ENCODE measurements at regions not wholly inside any gene's neighbourhood (a gene's known extent, or its start where the extent isn't known, plus 50 kb on each side); places are given as distances from the start of the nearest gene placed in this dataset.
"Not testable (repeated sequence)": the region's sequence is repeated elsewhere in the genome, so short reads cannot be mapped to it uniquely, and the experiment has no call there.

DNA sequence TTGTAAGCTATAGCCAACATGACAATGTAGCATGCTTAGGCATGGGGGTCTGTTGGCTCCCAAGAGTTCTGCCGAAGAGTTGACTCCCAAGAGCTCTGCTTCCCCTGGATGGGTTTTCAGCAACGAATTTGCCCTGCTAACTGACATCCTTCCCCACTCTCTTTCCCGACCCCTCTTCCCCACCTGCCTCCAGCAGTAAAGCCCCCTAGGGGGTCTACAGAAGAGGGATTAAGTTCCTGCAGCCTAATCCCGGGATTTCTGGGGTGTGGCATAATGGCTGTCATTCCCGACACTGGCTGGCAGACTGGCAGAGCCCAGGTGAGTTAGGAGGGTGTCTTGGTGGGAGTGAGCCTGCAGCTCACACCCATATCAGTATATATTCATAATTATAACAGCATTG is 121.0 kb upstream of the ZNF184 start:
- WGBS (ENCODE audit: extremely low coverage, insufficient coverage, low lambda C conversion rate), result no CpG with 5 or more reads among the region's 5 CpGs
- DNase-seq, result no peak

DNA sequence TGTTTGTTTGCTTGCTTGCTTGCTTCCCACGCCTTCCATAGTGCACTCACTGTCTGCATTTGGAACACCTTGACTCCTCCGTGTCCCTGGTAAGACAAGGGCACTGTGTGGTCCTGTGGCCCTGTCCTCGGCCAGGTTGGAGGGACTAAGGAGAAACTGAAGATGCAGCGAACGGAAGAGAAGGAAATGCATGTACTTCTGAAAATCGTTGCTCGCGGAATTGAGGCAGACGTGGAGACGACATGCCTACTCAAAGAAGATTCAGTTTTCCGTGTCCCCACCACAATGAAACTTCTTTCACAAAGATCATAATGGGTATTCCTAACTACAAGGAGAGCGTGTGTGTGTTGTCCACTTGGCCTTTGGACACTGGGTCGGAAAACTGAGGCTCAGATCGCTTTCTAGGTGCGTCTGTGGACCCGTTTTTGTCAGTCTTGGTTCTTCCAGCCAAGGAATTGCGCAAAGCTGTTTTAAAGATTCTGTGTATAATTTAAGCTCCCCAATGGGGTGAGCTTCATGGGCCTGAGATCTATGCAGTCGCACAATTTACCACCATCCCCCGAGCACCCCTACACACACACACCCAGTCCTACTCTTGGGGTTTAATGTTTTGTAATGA is 120.4 kb upstream of the ZNF184 start:
- DNase-seq, result no peak
- no peak overlapping the region for H4K5ac ChIP-seq (ENCODE audit: low read length)
- no CpG with 5 or more reads among the region's 19 CpGs for WGBS (ENCODE audit: extremely low coverage, insufficient coverage, low lambda C conversion rate)

More for the DNA sequence above, 121.0 kb upstream of the ZNF184 start:
- Histone ChIP-seq H3K36me3 (ENCODE audit: control insufficient read depth, insufficient read depth, low read length) (no peaks in the 10 kb centered on the region), H3K9ac (ENCODE audit: low read length) (no peak overlapping the region), H2AK5ac (ENCODE audit: low read length) (no peak overlapping the region), H3K27me3 (ENCODE audit: insufficient read depth, low read length, poor library complexity) (peaks cover 3% of the 10 kb centered on the region), H4K8ac (ENCODE audit: low read depth, low read length) (no peak overlapping the region), H4K5ac (ENCODE audit: low read length) (no peak overlapping the region), H3K56ac (ENCODE audit: low read length) (no peak overlapping the region), H3K79me1 (ENCODE audit: low read length) (no peaks in the 10 kb centered on the region), H2BK15ac (replicated peaks; ENCODE audit: low read depth) (no peak overlapping the region), H3K4me1 (ENCODE audit: control insufficient read depth, low read depth, low read length) (peaks cover 3% of the 10 kb centered on the region), H3K4me3 (ENCODE audit: low read length) (peak overlapping the region; percentile 13), H3K18ac (ENCODE audit: low read length) (no peak overlapping the region), H2BK120ac (ENCODE audit: low read depth, low read length) (no peak overlapping the region), H3K79me2 (ENCODE audit: control insufficient read depth, insufficient read depth, low read length) (no peaks in the 10 kb centered on the region), H3K4me2 (ENCODE audit: low read length) (peak overlapping the region; percentile 100), H3K23ac (ENCODE audit: low read length) (no peak overlapping the region), H2BK5ac (ENCODE audit: low read length) (no peak overlapping the region), H3K27ac (ENCODE audit: low read depth, low read length) (no peak overlapping the region), H3K4ac (ENCODE audit: low read depth, low read length) (no peak overlapping the region)

GRCh38 chr6:27592481-27593199 is 119.7 kb upstream of the ZNF184 start:
- Histone ChIP-seq H3K23ac (ENCODE audit: low read length) (no peak overlapping the region), H3K56ac (ENCODE audit: low read length) (peak overlapping the region; percentile 85), H2BK120ac (ENCODE audit: low read depth, low read length) (no peak overlapping the region), H3K9ac (ENCODE audit: low read length) (peak overlapping the region; percentile 75), H3K36me3 (ENCODE audit: control insufficient read depth, insufficient read depth, low read length) (no peaks in the 10 kb centered on the region), H3K4me2 (ENCODE audit: low read length) (peak overlapping the region; percentile 100), H3K27ac (ENCODE audit: low read depth, low read length) (no peak overlapping the region), H3K79me1 (ENCODE audit: low read length) (no peaks in the 10 kb centered on the region), H4K8ac (ENCODE audit: low read depth, low read length) (no peak overlapping the region), H3K4ac (ENCODE audit: low read depth, low read length) (no peak overlapping the region), H4K5ac (ENCODE audit: low read length) (no peak overlapping the region), H3K27me3 (ENCODE audit: insufficient read depth, low read length, poor library complexity) (peaks cover 3% of the 10 kb centered on the region), H2BK15ac (replicated peaks; ENCODE audit: low read depth) (no peak overlapping the region), H3K18ac (ENCODE audit: low read length) (no peak overlapping the region), H3K4me1 (ENCODE audit: control insufficient read depth, low read depth, low read length) (peaks cover 3% of the 10 kb centered on the region), H2AK5ac (ENCODE audit: low read length) (no peak overlapping the region), H3K79me2 (ENCODE audit: control insufficient read depth, insufficient read depth, low read length) (no peaks in the 10 kb centered on the region), H3K4me3 (ENCODE audit: low read length) (peak overlapping the region; percentile 79), H2BK5ac (ENCODE audit: low read length) (no peak overlapping the region)
- peak; percentile 98 for DNase-seq
- no CpG with 5 or more reads among the region's 22 CpGs for WGBS (ENCODE audit: extremely low coverage, insufficient coverage, low lambda C conversion rate)

More for the DNA sequence above, 120.4 kb upstream of the ZNF184 start:
- Histone ChIP-seq H3K27ac (ENCODE audit: low read depth, low read length) (no peak overlapping the region), H2AK5ac (ENCODE audit: low read length) (no peak overlapping the region), H3K9ac (ENCODE audit: low read length) (peak overlapping the region; percentile 75), H3K4me2 (ENCODE audit: low read length) (peak overlapping the region; percentile 100), H3K4me1 (ENCODE audit: control insufficient read depth, low read depth, low read length) (peaks cover 3% of the 10 kb centered on the region), H2BK15ac (replicated peaks; ENCODE audit: low read depth) (no peak overlapping the region), H3K79me2 (ENCODE audit: control insufficient read depth, insufficient read depth, low read length) (no peaks in the 10 kb centered on the region), H3K4me3 (ENCODE audit: low read length) (peak overlapping the region; percentile 79), H3K79me1 (ENCODE audit: low read length) (no peaks in the 10 kb centered on the region), H3K56ac (ENCODE audit: low read length) (peak overlapping the region; percentile 85), H3K36me3 (ENCODE audit: control insufficient read depth, insufficient read depth, low read length) (no peaks in the 10 kb centered on the region), H2BK120ac (ENCODE audit: low read depth, low read length) (no peak overlapping the region), H4K8ac (ENCODE audit: low read depth, low read length) (no peak overlapping the region), H3K4ac (ENCODE audit: low read depth, low read length) (no peak overlapping the region), H3K18ac (ENCODE audit: low read length) (no peak overlapping the region), H3K23ac (ENCODE audit: low read length) (no peak overlapping the region), H2BK5ac (ENCODE audit: low read length) (no peak overlapping the region), H3K27me3 (ENCODE audit: insufficient read depth, low read length, poor library complexity) (peaks cover 3% of the 10 kb centered on the region)

DNA sequence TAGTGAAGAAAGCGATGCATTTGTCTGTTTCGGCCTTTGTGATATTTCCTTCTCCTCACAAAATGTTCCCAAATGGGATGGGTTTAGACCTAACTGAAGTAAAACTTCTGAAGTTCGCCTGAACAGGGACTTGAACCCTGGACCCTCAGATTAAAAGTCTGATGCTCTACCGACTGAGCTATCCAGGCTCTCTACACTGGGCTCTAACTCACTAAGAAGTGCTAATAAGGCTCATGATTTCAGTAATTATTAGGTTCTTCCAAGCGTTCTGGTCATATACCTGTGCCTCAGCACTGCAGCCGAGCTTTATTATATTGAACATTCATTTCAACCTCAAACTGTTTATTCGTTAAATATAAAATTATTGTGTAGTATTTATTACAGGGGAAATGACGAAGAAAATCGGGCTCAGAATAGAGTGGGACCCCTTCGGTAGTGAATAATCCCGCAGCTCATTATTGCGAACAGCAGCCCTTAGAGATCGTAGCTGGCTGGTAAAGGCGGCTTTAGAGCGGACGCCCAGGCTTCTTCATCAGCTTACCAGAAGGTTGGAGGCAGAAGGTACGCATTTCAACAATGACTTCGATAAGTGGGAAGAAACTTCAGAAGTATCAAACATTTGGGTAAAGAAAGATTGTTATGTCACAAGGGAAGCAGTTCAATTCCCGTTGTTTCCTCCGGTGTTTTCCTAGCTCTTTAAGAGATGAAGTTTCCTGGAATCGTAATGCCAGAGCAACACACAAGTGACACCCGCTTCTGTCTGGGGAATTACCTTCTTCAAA is 119.0 kb upstream of the ZNF184 start:
- Histone ChIP-seq H3K18ac (ENCODE audit: low read length) (no peak overlapping the region), H3K27ac (ENCODE audit: low read depth, low read length) (no peak overlapping the region), H3K27me3 (ENCODE audit: insufficient read depth, low read length, poor library complexity) (peaks cover 3% of the 10 kb centered on the region), H2AK5ac (ENCODE audit: low read length) (no peak overlapping the region), H3K9ac (ENCODE audit: low read length) (peak overlapping the region; percentile 41), H2BK15ac (replicated peaks; ENCODE audit: low read depth) (no peak overlapping the region), H4K5ac (ENCODE audit: low read length) (no peak overlapping the region), H3K4me3 (ENCODE audit: low read length) (peak overlapping the region; percentile 6), H3K4ac (ENCODE audit: low read depth, low read length) (no peak overlapping the region), H3K4me2 (ENCODE audit: low read length) (peak overlapping the region; percentile 10), H4K8ac (ENCODE audit: low read depth, low read length) (no peak overlapping the region), H3K36me3 (ENCODE audit: control insufficient read depth, insufficient read depth, low read length) (no peaks in the 10 kb centered on the region), H3K79me2 (ENCODE audit: control insufficient read depth, insufficient read depth, low read length) (no peaks in the 10 kb centered on the region), H3K4me1 (ENCODE audit: control insufficient read depth, low read depth, low read length) (peaks cover 3% of the 10 kb centered on the region), H3K56ac (ENCODE audit: low read length) (peak overlapping the region; percentile 36), H3K23ac (ENCODE audit: low read length) (no peak overlapping the region), H2BK120ac (ENCODE audit: low read depth, low read length) (no peak overlapping the region), H2BK5ac (ENCODE audit: low read length) (no peak overlapping the region), H3K79me1 (ENCODE audit: low read length) (no peaks in the 10 kb centered on the region)
- WGBS (ENCODE audit: extremely low coverage, insufficient coverage, low lambda C conversion rate), result no CpG with 5 or more reads among the region's 22 CpGs
- peak; percentile 85 for DNase-seq

- not testable (repeated sequence) for H4K5ac ChIP-seq (ENCODE audit: low read length); H4K8ac ChIP-seq (ENCODE audit: low read depth, low read length); H3K23ac ChIP-seq (ENCODE audit: low read length); H3K9ac ChIP-seq (ENCODE audit: low read length); H2AK5ac ChIP-seq (ENCODE audit: low read length); H3K27me3 ChIP-seq (ENCODE audit: insufficient read depth, low read length, poor library complexity); H3K4me3 ChIP-seq (ENCODE audit: low read length); DNase-seq; H3K36me3 ChIP-seq (ENCODE audit: control insufficient read depth, insufficient read depth, low read length); H3K79me2 ChIP-seq (ENCODE audit: control insufficient read depth, insufficient read depth, low read length); H3K56ac ChIP-seq (ENCODE audit: low read length); H3K27ac ChIP-seq (ENCODE audit: low read depth, low read length); H3K18ac ChIP-seq (ENCODE audit: low read length); H3K4ac ChIP-seq (ENCODE audit: low read depth, low read length); H3K79me1 ChIP-seq (ENCODE audit: low read length); H2BK15ac ChIP-seq (replicated peaks; ENCODE audit: low read depth); H3K4me1 ChIP-seq (ENCODE audit: control insufficient read depth, low read depth, low read length); H2BK5ac ChIP-seq (ENCODE audit: low read length); H3K4me2 ChIP-seq (ENCODE audit: low read length); H2BK120ac ChIP-seq (ENCODE audit: low read depth, low read length)
- no CpG with 5 or more reads among the region's 11 CpGs for WGBS (ENCODE audit: extremely low coverage, insufficient coverage, low lambda C conversion rate)
These were observed 112.4 kb upstream of the ZNF184 start for GRCh38 chr6:27585316-27585715.
